Activated T-helper 1 cell treated with anti-CD3 and anti-CD28 coated beads, Interleukin-12 subunit alpha, Interleukin-12 subunit beta, Interleukin-2, Interleukin-4 antibody, amounts not matched to agents 30 ng/mL and 10 ng/mL and 1 ng/mL, durations not matched to agents 14 hours and 24 hours and 36 hours (primary cell): ENCODE measurements at regions not wholly inside any gene's neighbourhood (a gene's known extent, or its start where the extent isn't known, plus 50 kb on each side); places are given as distances from the start of the nearest gene placed in this dataset.

Source experiments
- DNase-seq: peaks from one replicate; pipeline ENCODE4 v3.0.0; 2021; ENCODE audit warnings: low spot score
- H3K27ac Mint-ChIP-seq: one replicate; pipeline ENCODE4 v1.8.0; 2021; ENCODE audit warnings: mild to moderate bottlenecking, mixed read lengths
- H3K27me3 Mint-ChIP-seq: one replicate; pipeline ENCODE4 v1.8.0; 2022; ENCODE audit warnings: mild to moderate bottlenecking, moderate library complexity, mixed read lengths; ENCODE audit not compliant: insufficient read depth
- H3K36me3 Mint-ChIP-seq: one replicate; pipeline ENCODE4 v1.8.0; 2021; ENCODE audit warnings: low read depth, mixed read lengths
- H3K4me1 Mint-ChIP-seq: one replicate; pipeline ENCODE4 v1.8.0; 2021; ENCODE audit warnings: low read depth, mixed read lengths
- H3K4me3 Mint-ChIP-seq: one replicate; pipeline ENCODE4 v1.8.0; 2021; ENCODE audit warnings: mild to moderate bottlenecking, moderate library complexity, mixed read lengths
- H3K9me3 Mint-ChIP-seq: one replicate; pipeline ENCODE4 v1.8.0; 2021; ENCODE audit warnings: mixed read lengths
- intact Hi-C: fragments of 100-400 bp; cut with micrococcal nuclease; formaldehyde crosslinking; loops from one replicate; pipeline ENCODE4 v1.15.1; 2024

- intact Hi-C loops: no loop called here
- Mint-ChIP-seq H3K4me1 (no peaks in the 10 kb centered on the region), H3K27ac (no peak overlapping the region), H3K27me3 (peaks cover 2% of the 10 kb centered on the region), H3K4me3 (no peak overlapping the region), H3K36me3 (peaks cover 1% of the 10 kb centered on the region), H3K9me3 (peaks cover 4% of the 10 kb centered on the region)
- no peak for DNase-seq
Measured at GRCh38 chr6:146999766-147000165, 204.5 kb upstream of the STXBP5 start.

- Mint-ChIP-seq H3K4me3 (no peak overlapping the region), H3K4me1 (no peaks in the 10 kb centered on the region)
Measured at GRCh38 chr6:147000545-147001488, 203.4 kb upstream of the STXBP5 start.

GRCh38 chr6:147001621-147002020 is 202.6 kb upstream of the STXBP5 start:
- H3K4me3 Mint-ChIP-seq: no peak overlapping the region
- H3K9me3 Mint-ChIP-seq: peaks cover 4% of the 10 kb centered on the region
- DNase-seq: no peak
- intact Hi-C loops: no loop called here
- peaks cover 1% of the 10 kb centered on the region for H3K36me3 Mint-ChIP-seq
- no peak overlapping the region for H3K27ac Mint-ChIP-seq
- peaks cover 2% of the 10 kb centered on the region for H3K27me3 Mint-ChIP-seq
- no peaks in the 10 kb centered on the region for H3K4me1 Mint-ChIP-seq

More at GRCh38 chr6:147000545-147001488, 203.4 kb upstream of the STXBP5 start:
- peaks cover 1% of the 10 kb centered on the region for H3K36me3 Mint-ChIP-seq
- DNase-seq: no peak
- peaks cover 2% of the 10 kb centered on the region for H3K27me3 Mint-ChIP-seq
- intact Hi-C loops: no loop called here
- H3K9me3 Mint-ChIP-seq: peaks cover 4% of the 10 kb centered on the region
- peak overlapping the region; percentile 1 for H3K27ac Mint-ChIP-seq

GRCh38 chr6:147003186-147003585 is 201.0 kb upstream of the STXBP5 start:
- Mint-ChIP-seq H3K4me1 (no peaks in the 10 kb centered on the region), H3K4me3 (no peak overlapping the region), H3K27ac (no peak overlapping the region), H3K36me3 (peaks cover 1% of the 10 kb centered on the region), H3K9me3 (peaks cover 4% of the 10 kb centered on the region), H3K27me3 (no peaks in the 10 kb centered on the region)
- DNase-seq: no peak
- intact Hi-C loops: no loop called here

GRCh38 chr6:147005499-147005898 is 198.7 kb upstream of the STXBP5 start:
- H3K4me1 Mint-ChIP-seq: peaks cover 11% of the 10 kb centered on the region
- H3K27me3 Mint-ChIP-seq: no peaks in the 10 kb centered on the region
- H3K36me3 Mint-ChIP-seq: peaks cover 1% of the 10 kb centered on the region
- no peak for DNase-seq
- intact Hi-C loops: no loop called here
- H3K9me3 Mint-ChIP-seq: peaks cover 18% of the 10 kb centered on the region
- no peak overlapping the region for H3K27ac Mint-ChIP-seq
- H3K4me3 Mint-ChIP-seq: no peak overlapping the region

GRCh38 chr6:147007441-147007840 is 196.8 kb upstream of the STXBP5 start:
- peaks cover 11% of the 10 kb centered on the region for H3K4me1 Mint-ChIP-seq
- no peak overlapping the region for H3K4me3 Mint-ChIP-seq
- peaks cover 1% of the 10 kb centered on the region for H3K36me3 Mint-ChIP-seq
- H3K27me3 Mint-ChIP-seq: no peaks in the 10 kb centered on the region
- no peak for DNase-seq
- peaks cover 18% of the 10 kb centered on the region for H3K9me3 Mint-ChIP-seq
- H3K27ac Mint-ChIP-seq: no peak overlapping the region
- intact Hi-C loops: no loop called here

GRCh38 chr6:147009358-147009757 is 194.9 kb upstream of the STXBP5 start:
- Mint-ChIP-seq H3K36me3 (no peaks in the 10 kb centered on the region), H3K27me3 (no peaks in the 10 kb centered on the region), H3K27ac (peak overlapping the region; percentile 4), H3K4me3 (no peak overlapping the region), H3K4me1 (peaks cover 11% of the 10 kb centered on the region), H3K9me3 (peaks cover 14% of the 10 kb centered on the region)
- intact Hi-C loops: no loop called here
- no peak for DNase-seq

- intact Hi-C loops: no loop called here
- H3K4me3 Mint-ChIP-seq: no peak overlapping the region
- H3K27ac Mint-ChIP-seq: no peak overlapping the region
- DNase-seq: no peak
- H3K4me1 Mint-ChIP-seq: peaks cover 11% of the 10 kb centered on the region
- H3K36me3 Mint-ChIP-seq: no peaks in the 10 kb centered on the region
- H3K27me3 Mint-ChIP-seq: no peaks in the 10 kb centered on the region
- H3K9me3 Mint-ChIP-seq: no peaks in the 10 kb centered on the region
Measured at GRCh38 chr6:147015674-147016073, 188.5 kb upstream of the STXBP5 start.

- intact Hi-C loops: no loop called here
- H3K4me3 Mint-ChIP-seq: no peak overlapping the region
- no peak for DNase-seq
- H3K27ac Mint-ChIP-seq: no peak overlapping the region
- peaks cover 11% of the 10 kb centered on the region for H3K4me1 Mint-ChIP-seq
- H3K9me3 Mint-ChIP-seq: no peaks in the 10 kb centered on the region
- H3K36me3 Mint-ChIP-seq: no peaks in the 10 kb centered on the region
- H3K27me3 Mint-ChIP-seq: no peaks in the 10 kb centered on the region
Measured at GRCh38 chr6:147016440-147016839, 187.8 kb upstream of the STXBP5 start.

- intact Hi-C loops: no loop called here
- Mint-ChIP-seq H3K27me3 (no peaks in the 10 kb centered on the region), H3K4me3 (no peak overlapping the region)
Measured at GRCh38 chr6:147017153-147017552, 187.1 kb upstream of the STXBP5 start.

GRCh38 chr6:147019001-147019400 is 185.2 kb upstream of the STXBP5 start:
- Mint-ChIP-seq H3K36me3 (no peaks in the 10 kb centered on the region), H3K27ac (no peak overlapping the region), H3K9me3 (no peaks in the 10 kb centered on the region), H3K4me3 (no peak overlapping the region), H3K4me1 (peaks cover 11% of the 10 kb centered on the region), H3K27me3 (no peaks in the 10 kb centered on the region)
- no peak for DNase-seq
- intact Hi-C loops: no loop called here

More at GRCh38 chr6:147017153-147017552, 187.1 kb upstream of the STXBP5 start:
- Mint-ChIP-seq H3K4me1 (peaks cover 11% of the 10 kb centered on the region), H3K36me3 (no peaks in the 10 kb centered on the region), H3K27ac (no peak overlapping the region), H3K9me3 (no peaks in the 10 kb centered on the region)
- DNase-seq: no peak

GRCh38 chr6:147022041-147022440 is 182.2 kb upstream of the STXBP5 start:
- no peak for DNase-seq
- Mint-ChIP-seq H3K9me3 (no peaks in the 10 kb centered on the region), H3K4me1 (no peaks in the 10 kb centered on the region), H3K36me3 (no peaks in the 10 kb centered on the region), H3K27ac (no peak overlapping the region), H3K4me3 (no peak overlapping the region), H3K27me3 (no peaks in the 10 kb centered on the region)
- intact Hi-C loops: no loop called here

- intact Hi-C loops: no loop called here
- Mint-ChIP-seq H3K4me1 (no peaks in the 10 kb centered on the region), H3K27ac (no peak overlapping the region), H3K4me3 (no peak overlapping the region), H3K27me3 (no peaks in the 10 kb centered on the region), H3K36me3 (no peaks in the 10 kb centered on the region), H3K9me3 (no peaks in the 10 kb centered on the region)
- no peak for DNase-seq
Measured at GRCh38 chr6:147023148-147023547, 181.1 kb upstream of the STXBP5 start.
